GM19395 (cell line): ENCODE measurements at regions not wholly inside any gene's neighbourhood (a gene's known extent, or its start where the extent isn't known, plus 50 kb on each side); places are given as distances from the start of the nearest gene placed in this dataset.
A peak's percentile ranks its signal among the peaks of the same experiment; 100 is the strongest.

Experiments used
- ATAC-seq: cut with Tn5 transposase; IDR thresholded peaks from one replicate; pipeline ENCODE4 v1.9.1; 2021; ENCODE audit warnings: mild to moderate bottlenecking, moderate library complexity; ENCODE audit not compliant: unreplicated experiment

DNA sequence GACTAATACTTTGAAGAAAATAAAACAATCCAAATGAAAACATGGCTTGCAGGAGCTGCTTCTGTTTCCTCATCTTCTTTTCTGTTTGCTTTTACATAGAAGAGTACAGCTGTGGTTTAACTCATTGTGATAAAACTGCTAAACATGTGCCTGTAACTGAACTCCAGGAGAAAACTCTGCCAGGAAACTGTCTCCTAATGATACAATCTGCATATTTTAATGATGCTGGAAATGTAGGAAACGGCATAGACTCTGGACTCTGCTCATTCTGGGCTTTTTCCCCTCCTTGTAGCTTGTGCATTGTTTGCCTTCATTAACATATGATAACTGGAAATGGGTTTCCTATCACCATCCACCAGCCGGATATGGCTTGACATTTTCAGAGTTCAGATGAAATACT is 813.3 kb upstream of the WWC1 start:
- no peak for ATAC-seq

DNA sequence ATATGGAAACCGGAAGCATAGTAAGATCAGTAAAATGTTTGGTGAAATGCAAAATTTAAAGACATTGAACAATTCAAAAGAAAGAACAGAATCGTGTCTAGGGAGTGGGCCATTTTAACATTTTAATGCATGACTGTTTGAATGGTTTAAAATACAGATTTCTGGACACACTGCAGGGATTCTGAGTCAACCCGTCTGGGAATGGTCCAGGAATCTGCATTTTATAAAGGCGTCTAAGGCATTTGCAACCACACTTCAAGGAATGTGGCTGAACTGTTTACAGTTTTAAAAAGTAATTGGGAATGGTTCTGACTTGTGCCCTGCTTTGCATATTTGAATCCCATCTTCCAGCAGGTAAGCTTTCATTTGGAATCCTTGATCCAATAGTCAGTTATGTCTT is 811.7 kb upstream of the WWC1 start:
- no peak for ATAC-seq

- no peak for ATAC-seq
Measured at GRCh38 chr5:167481345-167481744, 810.1 kb upstream of the WWC1 start.

DNA sequence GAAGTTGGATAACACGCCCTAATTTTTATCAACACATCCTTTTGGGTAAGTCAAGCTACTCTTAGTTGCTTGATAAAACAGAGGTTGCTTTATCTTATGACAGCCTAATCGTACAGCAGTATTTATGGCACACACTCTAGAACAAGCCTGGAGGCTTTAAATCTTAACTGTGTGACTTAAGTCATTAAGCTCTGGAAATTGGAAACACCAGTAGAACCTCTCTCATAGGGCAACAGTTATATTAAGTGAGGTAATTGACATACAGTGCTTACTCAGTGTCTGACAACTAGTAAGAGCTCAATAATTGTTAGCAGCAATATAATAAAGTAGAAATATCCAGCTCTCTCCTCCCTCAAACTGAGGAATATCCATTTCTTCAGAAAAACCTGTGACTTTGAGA is 808.9 kb upstream of the WWC1 start:
- no peak for ATAC-seq

- ATAC-seq: no peak
Measured at GRCh38 chr5:167485061-167485774, 806.2 kb upstream of the WWC1 start.

GRCh38 chr5:167488371-167488770 is 803.1 kb upstream of the WWC1 start:
- no peak for ATAC-seq

DNA sequence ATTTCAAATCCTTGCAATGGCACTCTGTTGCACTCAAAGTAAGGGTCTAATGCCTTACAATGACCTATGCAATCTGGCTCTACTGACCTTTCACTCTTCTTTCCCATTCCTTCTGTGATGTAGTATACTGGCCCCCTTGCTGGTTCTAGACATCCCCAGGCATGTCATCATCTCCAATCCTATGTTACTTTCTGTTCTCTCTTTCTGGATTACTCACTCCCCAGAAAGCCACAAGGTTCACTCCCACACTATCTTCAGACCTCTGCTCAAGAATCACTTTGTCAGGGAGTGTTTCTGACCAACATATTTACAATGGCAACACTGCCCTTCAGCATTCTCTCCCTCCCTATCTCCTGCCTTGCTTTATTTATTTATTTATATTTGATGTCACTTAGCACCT is 802.2 kb upstream of the WWC1 start:
- peak; percentile 82 for ATAC-seq

DNA sequence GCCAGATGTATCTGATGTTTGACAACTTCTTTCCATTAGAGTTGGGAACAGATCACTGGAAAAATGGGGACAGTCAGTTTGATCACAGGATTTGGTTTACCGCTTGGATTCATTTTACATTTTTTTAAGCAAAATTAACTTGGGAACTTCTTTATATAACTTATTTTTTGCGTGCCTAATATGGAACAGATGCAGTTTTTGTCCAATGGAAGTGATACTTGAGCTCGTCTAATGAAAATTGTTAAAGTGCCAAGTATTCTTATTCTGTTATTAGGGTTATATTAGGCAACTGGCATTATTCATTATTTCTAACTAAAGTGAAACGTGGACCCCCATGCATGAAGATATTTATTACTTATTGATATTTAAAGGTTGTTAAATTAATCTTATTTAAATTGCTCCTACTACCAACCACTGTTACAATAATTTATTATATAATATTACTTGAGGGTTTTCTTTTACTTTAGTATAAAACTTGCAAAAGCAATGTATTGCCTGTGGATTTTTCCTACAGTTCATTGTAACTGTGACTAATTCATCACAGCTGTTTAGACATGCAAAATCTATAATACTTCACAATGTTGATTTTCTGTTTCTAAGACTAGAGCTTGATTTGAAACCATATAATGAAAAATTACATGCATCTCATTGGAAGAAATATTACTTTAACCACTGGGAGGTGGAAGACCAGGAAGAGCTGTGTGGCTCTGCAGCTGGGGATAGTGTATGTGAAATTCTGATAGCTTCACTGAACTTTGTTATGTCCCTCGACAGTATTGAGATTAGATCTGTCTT is 787.3 kb upstream of the WWC1 start:
- ATAC-seq: no peak

- ATAC-seq: no peak
Measured at GRCh38 chr5:167507463-167508233, 783.8 kb upstream of the WWC1 start.

DNA sequence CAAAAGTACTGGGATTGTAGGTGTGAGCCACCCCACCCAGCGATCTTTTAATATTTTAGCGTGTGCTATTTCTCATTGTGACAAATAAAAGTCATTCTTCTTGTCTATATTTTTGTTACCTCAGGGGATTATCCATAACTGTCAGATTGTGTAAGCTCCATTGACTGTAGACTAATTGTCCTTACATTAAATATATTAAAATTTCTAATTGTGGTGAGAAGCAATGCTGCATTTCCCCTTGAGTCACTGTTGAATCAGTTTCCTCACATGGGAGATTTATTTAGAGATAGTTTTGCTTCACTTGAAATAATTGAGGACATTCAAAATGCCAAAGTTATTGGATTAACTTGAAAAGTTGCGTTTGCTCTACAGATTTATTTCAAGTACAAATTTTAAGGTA is 782.4 kb upstream of the WWC1 start:
- ATAC-seq: no peak

GRCh38 chr5:167511276-167511675 is 780.2 kb upstream of the WWC1 start:
- no peak for ATAC-seq

DNA sequence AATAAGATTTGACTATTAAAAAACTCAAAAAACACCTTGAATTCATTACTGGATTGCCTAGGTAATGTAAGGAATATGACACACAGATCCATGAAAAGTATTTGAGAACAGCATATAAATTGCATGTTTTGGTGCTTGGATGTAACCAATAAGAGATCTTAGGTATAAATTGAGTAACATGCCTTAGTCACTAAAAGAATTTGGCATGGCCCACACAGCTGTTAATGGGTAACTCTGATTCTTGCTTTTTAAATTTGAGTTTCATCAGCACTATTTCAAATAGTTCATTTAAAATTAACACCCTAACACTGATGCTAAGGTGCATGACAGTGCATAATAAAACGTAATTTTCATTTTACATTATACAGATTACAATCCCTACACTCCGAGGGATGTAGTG is 779.3 kb upstream of the WWC1 start:
- no peak for ATAC-seq

DNA sequence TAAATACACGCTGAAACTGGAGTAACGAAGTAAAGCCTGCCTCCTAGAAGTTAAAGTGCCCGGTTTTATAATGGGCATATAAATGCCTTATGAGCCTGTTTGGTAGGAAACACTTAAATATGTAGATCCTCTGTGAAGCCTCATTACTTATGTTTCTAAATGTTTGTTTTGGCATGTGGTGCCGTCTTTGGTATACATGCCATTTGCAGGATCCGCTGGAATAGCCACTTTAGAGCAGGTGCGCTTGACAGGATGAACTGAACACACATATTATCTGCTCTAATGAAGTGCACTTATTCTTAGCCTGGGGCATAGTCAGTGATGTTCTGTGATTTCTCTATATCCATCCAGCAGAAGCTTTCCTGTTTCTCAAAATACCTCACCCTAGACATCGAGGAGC is 778.1 kb upstream of the WWC1 start:
- ATAC-seq: no peak

DNA sequence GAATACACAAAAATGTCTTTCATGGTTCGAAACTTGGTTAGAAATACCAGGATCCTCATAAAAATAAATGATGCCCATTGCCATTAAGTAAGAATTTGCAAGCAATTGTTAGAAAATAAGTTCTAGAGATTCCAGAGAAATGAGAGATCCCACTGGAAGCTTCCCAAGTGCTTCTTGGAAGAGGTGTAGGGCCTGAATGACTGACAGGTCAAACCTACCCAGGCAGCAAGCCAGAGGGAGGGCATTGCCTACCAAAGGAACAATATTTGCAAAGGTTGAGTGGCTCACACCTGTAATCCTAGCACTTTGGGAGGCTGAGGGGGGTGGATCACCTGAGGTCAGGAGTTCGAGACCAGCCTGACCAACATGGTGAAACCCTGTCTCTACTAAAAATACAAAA is 777.0 kb upstream of the WWC1 start:
- ATAC-seq: no peak

GRCh38 chr5:167525004-167525403 is 766.4 kb upstream of the WWC1 start:
- ATAC-seq: no peak

GRCh38 chr5:167528651-167529050 is 762.8 kb upstream of the WWC1 start:
- no peak for ATAC-seq

GRCh38 chr5:167530548-167530947 is 760.9 kb upstream of the WWC1 start:
- no peak for ATAC-seq

DNA sequence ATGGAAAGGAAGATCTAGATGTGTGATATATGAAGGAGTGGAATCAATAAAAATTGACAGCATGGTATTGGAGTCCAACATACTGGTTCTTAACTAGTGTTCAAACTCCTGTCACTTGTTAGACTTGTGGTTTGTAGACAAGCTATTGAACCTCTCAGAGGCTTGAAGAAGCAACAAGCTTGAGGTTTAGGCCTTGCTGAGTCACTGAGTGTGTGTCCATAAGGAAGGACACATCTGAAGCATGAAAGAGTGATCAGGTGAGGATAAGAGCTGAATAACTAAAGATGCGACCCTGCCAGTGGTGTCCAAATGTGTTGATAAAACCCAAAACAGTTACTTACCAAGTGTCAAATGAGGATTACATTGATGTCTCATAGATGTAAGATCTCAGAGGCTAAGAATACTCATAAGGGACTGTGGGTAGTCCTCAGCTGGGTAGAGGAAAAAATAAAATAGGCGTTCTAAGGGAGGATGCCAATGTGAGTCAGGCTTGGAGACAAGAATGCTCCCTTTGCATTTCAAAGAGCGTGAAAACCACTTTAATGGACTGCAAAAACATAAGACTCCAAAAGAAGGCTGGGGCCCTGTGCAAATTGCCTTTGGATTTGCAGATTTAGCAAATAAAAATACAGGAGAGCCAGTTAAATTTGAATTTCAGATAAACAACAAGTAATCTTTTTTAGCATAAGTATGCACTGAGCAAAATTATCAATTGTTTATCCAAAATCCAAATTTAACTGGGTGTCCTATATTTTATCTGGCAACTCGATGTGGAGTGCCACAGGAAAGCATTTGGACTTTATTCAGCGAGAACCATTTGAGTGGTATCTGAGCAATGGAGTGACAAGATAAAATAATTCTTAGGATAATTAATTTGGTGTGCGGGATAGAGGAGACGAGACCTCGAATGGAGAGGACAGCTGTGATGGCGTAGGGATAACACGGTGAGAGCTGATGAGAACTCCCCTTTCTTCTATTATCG is 757.3 kb upstream of the WWC1 start:
- no peak for ATAC-seq

- ATAC-seq: no peak
Measured at GRCh38 chr5:167539747-167540146, 751.7 kb upstream of the WWC1 start.

- no peak for ATAC-seq
Measured at GRCh38 chr5:167546270-167546669, 745.2 kb upstream of the WWC1 start.

DNA sequence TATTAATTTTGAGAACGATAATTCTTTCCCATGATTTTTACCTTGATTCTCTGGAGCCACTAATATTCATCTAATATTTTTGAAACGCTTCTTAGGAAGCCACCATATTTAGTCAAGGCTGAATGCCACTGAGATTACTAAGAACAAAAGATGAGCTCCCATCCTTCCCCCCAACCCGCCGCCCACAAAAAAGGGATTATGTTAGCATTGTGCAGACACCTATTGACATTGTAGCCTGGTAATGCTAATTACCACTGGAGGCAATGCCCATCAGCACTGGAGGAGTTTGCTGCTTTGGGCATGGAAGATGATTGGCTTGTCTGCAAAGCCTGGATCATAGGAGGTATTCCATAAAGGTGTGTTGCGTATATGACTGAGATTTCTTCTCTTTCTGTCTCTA is 739.1 kb upstream of the WWC1 start:
- ATAC-seq: no peak
